A549 (cell line): ENCODE measurements at regions not wholly inside any gene's neighbourhood (a gene's known extent, or its start where the extent isn't known, plus 50 kb on each side); places are given as distances from the start of the nearest gene placed in this dataset.

ENCODE experiments used
- ATAC-seq, 2 experiments: fragments of 200-7000 bp in 1 of 2; fragments of >200 bp in 1 of 2; cut with Nextera tagmentation in 1 of 2; cut with Tn5 transposase in 1 of 2; 3 replicates each; pipeline versions ENCODE4 v1.8.0 to v1.9.1; 2018 to 2020; ENCODE audit warnings: mild to moderate bottlenecking in 1 of 2, moderate library complexity in 1 of 2
- CTCF ChIA-PET: fragments of 300-600 bp; sonication (Branson Sonifier 250); formaldehyde crosslinking; extraction: SDS; loops from one replicate; lab custom pipeline; 2021; ENCODE audit warnings: antibody characterized with exemption, inconsistent platforms; lab: Yijun Ruan, JAX
- POLR2A ChIA-PET: fragments of 350-600 bp; formaldehyde crosslinking; extraction: SDS; loops from one replicate; lab custom pipeline; 2021; ENCODE audit warnings: antibody characterized with exemption, inconsistent platforms; lab: Yijun Ruan, JAX
- DNase-seq, 2 experiments: peaks; one replicate each; pipeline versions ENCODE4 v3.0.0 to v3.0.0-alpha.2; 2011 to 2016; ENCODE audit warnings: low read depth in 1 of 2, low spot score in 1 of 2
- FAIRE-seq: peaks from 2 replicates; lab custom pipeline; 2011; peaks lifted over from hg19 to GRCh38; lab: Jason Lieb, UNC
- H3K27ac ChIP-seq, 2 experiments: fragments of >200 bp; sonication (Bioruptor Twin); formaldehyde crosslinking; 3 replicates each; pipeline ENCODE4 v1.5.1; 2016 to 2017
- H3K4me1 ChIP-seq: fragments of >200 bp; sonication (Bioruptor Twin); formaldehyde crosslinking; 3 replicates; pipeline ENCODE4 v1.6.1; 2016
- H3K4me2 ChIP-seq: fragments of >200 bp; sonication (Bioruptor Twin); formaldehyde crosslinking; 3 replicates; pipeline ENCODE4 v1.6.1; 2016
- H3K4me3 ChIP-seq: fragments of >200 bp; sonication (Bioruptor Twin); formaldehyde crosslinking; 3 replicates; pipeline ENCODE4 v1.5.1; 2016
- H3K9me3 ChIP-seq: fragments of >200 bp; sonication (Bioruptor Twin); formaldehyde crosslinking; 3 replicates; pipeline ENCODE4 v1.6.1; 2016
- CHD2 ChIP-seq: fragments of 150-350 bp; IDR thresholded peaks from 2 replicates; pipeline ENCODE4 v1.6.1; 2014; ENCODE audit warnings: low read length; ENCODE audit not compliant: partially characterized antibody
- CHD4 ChIP-seq: fragments of 200-600 bp; sonication (generic); IDR thresholded peaks from 2 replicates; pipeline ENCODE4 v1.6.1; 2016; ENCODE audit warnings: antibody characterized with exemption, mild to moderate bottlenecking, borderline replicate concordance
- EHMT2 ChIP-seq: fragments of 200-600 bp; sonication (generic); IDR thresholded peaks from 2 replicates; pipeline ENCODE4 v1.6.1; 2016; ENCODE audit warnings: antibody characterized with exemption, low read depth, mild to moderate bottlenecking, moderate library complexity
- FOSB ChIP-seq: fragments of 250-450 bp; sonication (Bioruptor Pico); IDR thresholded peaks from 2 replicates; pipeline ENCODE4 v1.5.0; 2020; ENCODE audit warnings: mild to moderate bottlenecking, moderate library complexity
- FOSL2 ChIP-seq, 2 experiments: fragments of 450-650 bp in 1 of 2; fragments of >200 bp in 1 of 2; sonication (Bioruptor Twin) in 1 of 2; formaldehyde crosslinking; IDR thresholded peaks; 2 replicates each; pipeline versions ENCODE4 v1.5.0 to v1.6.1; 2016 to 2020; ENCODE audit warnings: mild to moderate bottlenecking in 1 of 2, moderate library complexity in 1 of 2
- HDAC2 ChIP-seq: fragments of 200-600 bp; sonication (generic); IDR thresholded peaks from 2 replicates; pipeline ENCODE4 v1.6.1; 2016
- HOXB13 ChIP-seq: fragments of 250-450 bp; sonication (Bioruptor Pico); IDR thresholded peaks from 2 replicates; pipeline ENCODE4 v1.5.0; 2020; ENCODE audit warnings: low read depth, mild to moderate bottlenecking, moderate library complexity
- MAZ ChIP-seq: fragments of 150-350 bp; IDR thresholded peaks from 2 replicates; pipeline ENCODE4 v1.6.1; 2014; ENCODE audit warnings: antibody characterized with exemption, low read depth, low read length, borderline replicate concordance
- MYC ChIP-seq: IDR thresholded peaks from 2 replicates; pipeline ENCODE4 v1.6.1; 2012; ENCODE audit warnings: mild to moderate bottlenecking, inconsistent platforms, low read length, improper control_type of control experiment, borderline replicate concordance
- POLR2A ChIP-seq: IDR thresholded peaks from 2 replicates; pipeline ENCODE4 v1.6.1; 2012; ENCODE audit warnings: mild to moderate bottlenecking, low read length
- WGBS: methylation state at CpG from one replicate; pipeline ENCODE4 v1.1.6; 2017; ENCODE audit errors: missing lambda C conversion rate; 5-methylcytosine and 5-hydroxymethylcytosine counted together
- TF ChIP-seq, protein P1 (sequence below): IDR thresholded peaks from 2 replicates; pipeline ENCODE4 v1.6.1; 2012
- TF ChIP-seq, protein P2 (sequence below): fragments of >200 bp; sonication (Bioruptor Twin); formaldehyde crosslinking; IDR thresholded peaks from 3 replicates; pipeline ENCODE4 v1.6.1; 2016
- TF ChIP-seq, protein P3 (sequence below): fragments of 250-450 bp; sonication (Bioruptor Pico); IDR thresholded peaks from 2 replicates; pipeline ENCODE4 v1.5.0; 2021; ENCODE audit warnings: mild to moderate bottlenecking, moderate library complexity, borderline replicate concordance

DNA sequence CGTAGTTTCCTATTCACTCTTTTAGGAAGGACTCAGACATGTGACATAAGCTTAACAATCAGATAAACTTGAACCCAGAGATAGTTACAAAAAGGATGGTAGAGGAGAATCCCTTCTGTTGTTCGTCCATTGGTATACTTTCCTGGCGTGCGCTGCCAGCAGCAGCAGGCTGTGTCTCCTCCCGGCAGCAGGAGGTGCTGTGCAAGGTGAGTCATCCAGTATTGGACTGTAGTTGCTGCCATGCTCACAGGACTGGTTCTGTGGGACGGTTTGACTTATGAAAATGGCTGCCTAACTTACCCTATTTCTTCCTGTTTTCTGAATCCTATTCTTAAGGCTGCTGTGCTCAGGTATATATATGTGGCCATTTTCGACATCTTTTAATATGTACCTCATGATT is 253.4 kb upstream of the LRRC3B start:
- Histone ChIP-seq H3K9me3 (0 out of 3 replicates have a peak, but pooled peaks cover 2% of the 10 kb centered on the region), H3K4me1 (no peaks in the 10 kb centered on the region), H3K27ac (no peak overlapping the region), H3K4me3 (no peak overlapping the region), H3K4me2 (no peak overlapping the region)
- FAIRE-seq (no peak), ATAC-seq (peak in 1 of 2 experiments; percentile 66; a peak in 2 of 6 replicates), DNase-seq (peak in 1 of 2 experiments; percentile 13)
- 2% methylated on average over 7 of the region's 7 CpGs for WGBS
- TF ChIP-seq HOXB13 (CRISPR knock-in tag) (no peak), EHMT2 (no peak), FOSL2 (IDR thresholded peaks at IDR 0.05) (no peak), FOSL2 (CRISPR knock-in tag; IDR thresholded peaks at IDR 0.05) (peak; percentile 63; the same call in 1 of the 2 replicates)
- POLR2A ChIA-PET: no interaction called here
- CTCF ChIA-PET: no interaction called here

DNA sequence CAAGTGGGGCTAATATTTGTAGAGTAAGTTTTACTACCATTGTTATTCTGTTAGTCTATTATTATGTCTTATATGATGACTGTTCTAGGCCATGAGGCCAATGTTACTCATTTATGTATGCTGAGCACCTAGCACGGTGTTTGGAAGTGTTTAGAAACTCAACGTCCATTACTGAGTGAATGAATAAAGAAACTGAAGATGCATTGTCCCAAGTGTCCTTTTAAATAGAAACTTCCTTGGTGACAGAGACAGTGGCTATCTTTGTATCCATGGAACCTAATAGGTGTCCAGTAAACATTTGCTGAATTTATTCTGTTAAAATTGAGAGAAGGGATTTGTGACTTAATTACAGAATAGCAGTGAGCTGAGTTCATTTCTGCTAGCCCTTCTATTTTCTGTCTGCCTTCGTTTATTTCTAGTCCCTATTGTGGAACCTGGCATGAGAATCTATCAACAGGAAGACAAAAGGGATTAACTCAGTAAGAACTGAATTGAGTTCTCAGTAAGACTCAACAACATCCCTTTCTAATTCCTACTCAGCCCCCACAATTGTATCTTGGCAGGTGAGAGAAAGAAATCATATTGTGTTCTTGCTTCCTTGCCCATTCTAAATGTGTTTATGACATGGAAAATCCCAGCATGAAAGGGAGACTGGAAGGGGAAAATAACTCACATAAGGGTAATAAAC is 246.6 kb upstream of the LRRC3B start:
- no peak overlapping the region for H3K27ac ChIP-seq
- TF ChIP-seq CHD4: no peak
- TF ChIP-seq FOSB (CRISPR knock-in tag): no peak
- no peak for TF ChIP-seq POLR2A
- TF ChIP-seq MYC: no peak
- TF ChIP-seq MAZ: no peak
- TF ChIP-seq, protein P1, sequence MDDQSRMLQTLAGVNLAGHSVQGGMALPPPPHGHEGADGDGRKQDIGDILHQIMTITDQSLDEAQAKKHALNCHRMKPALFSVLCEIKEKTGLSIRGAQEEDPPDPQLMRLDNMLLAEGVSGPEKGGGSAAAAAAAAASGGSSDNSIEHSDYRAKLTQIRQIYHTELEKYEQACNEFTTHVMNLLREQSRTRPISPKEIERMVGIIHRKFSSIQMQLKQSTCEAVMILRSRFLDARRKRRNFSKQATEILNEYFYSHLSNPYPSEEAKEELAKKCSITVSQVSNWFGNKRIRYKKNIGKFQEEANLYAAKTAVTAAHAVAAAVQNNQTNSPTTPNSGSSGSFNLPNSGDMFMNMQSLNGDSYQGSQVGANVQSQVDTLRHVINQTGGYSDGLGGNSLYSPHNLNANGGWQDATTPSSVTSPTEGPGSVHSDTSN: no peak
- no peak for TF ChIP-seq EHMT2
- TF ChIP-seq, protein P2, sequence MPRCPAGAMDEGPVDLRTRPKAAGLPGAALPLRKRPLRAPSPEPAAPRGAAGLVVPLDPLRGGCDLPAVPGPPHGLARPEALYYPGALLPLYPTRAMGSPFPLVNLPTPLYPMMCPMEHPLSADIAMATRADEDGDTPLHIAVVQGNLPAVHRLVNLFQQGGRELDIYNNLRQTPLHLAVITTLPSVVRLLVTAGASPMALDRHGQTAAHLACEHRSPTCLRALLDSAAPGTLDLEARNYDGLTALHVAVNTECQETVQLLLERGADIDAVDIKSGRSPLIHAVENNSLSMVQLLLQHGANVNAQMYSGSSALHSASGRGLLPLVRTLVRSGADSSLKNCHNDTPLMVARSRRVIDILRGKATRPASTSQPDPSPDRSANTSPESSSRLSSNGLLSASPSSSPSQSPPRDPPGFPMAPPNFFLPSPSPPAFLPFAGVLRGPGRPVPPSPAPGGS: no peak
- TF ChIP-seq, protein P3, sequence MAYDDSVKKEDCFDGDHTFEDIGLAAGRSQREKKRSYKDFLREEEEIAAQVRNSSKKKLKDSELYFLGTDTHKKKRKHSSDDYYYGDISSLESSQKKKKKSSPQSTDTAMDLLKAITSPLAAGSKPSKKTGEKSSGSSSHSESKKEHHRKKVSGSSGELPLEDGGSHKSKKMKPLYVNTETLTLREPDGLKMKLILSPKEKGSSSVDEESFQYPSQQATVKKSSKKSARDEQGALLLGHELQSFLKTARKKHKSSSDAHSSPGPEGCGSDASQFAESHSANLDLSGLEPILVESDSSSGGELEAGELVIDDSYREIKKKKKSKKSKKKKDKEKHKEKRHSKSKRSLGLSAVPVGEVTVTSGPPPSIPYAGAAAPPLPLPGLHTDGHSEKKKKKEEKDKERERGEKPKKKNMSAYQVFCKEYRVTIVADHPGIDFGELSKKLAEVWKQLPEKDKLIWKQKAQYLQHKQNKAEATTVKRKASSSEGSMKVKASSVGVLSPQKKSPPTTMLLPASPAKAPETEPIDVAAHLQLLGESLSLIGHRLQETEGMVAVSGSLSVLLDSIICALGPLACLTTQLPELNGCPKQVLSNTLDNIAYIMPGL: no peak
- no peak for TF ChIP-seq CHD2
- POLR2A ChIA-PET: no interaction called here
- DNase-seq: no peak
- WGBS: 2% methylated on average over 3 of the region's 3 CpGs
- no peak for ATAC-seq
- H3K9me3 ChIP-seq: no peaks in the 10 kb centered on the region
- CTCF ChIA-PET: interaction anchor here (1.4 kb wide), 1 partner anchor 337 kb away, joined by 3 read pairs; no protein-coding TSS in a partner anchor
- H3K4me2 ChIP-seq: no peak overlapping the region
- H3K4me1 ChIP-seq: no peaks in the 10 kb centered on the region
- FAIRE-seq: no peak
- H3K4me3 ChIP-seq: no peak overlapping the region

DNA sequence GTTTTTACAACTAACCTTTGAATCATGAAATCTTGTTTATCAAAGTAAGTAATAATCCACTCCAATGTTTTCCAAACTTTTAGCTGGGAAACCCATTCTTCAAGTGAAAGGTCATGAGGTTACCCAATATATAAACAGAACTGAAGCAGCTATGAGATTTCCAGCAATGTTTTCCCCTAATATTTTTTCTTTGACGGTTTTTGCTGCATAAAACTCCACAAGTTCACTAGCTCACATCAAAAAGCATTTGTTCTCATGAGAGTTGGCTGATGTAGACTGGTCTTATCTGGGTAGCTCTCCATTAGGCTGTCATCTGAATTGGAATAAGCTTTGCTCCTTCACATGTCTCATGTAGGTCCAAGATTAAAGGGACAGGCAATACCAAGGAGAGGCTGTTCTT is 241.2 kb upstream of the LRRC3B start:
- WGBS: 4% methylated on average over 1 of the region's 1 CpG
- no peak for DNase-seq
- TF ChIP-seq, protein P1: no peak
- no peak for TF ChIP-seq HDAC2
- H3K27ac ChIP-seq: no peak overlapping the region
- no peaks in the 10 kb centered on the region for H3K9me3 ChIP-seq
- ChIA-PET CTCF (no interaction called here), POLR2A (no interaction called here)
- H3K4me1 ChIP-seq: no peaks in the 10 kb centered on the region
- no peak for FAIRE-seq
- no peak overlapping the region for H3K4me3 ChIP-seq
- H3K4me2 ChIP-seq: no peak overlapping the region
- ATAC-seq: no peak

DNA sequence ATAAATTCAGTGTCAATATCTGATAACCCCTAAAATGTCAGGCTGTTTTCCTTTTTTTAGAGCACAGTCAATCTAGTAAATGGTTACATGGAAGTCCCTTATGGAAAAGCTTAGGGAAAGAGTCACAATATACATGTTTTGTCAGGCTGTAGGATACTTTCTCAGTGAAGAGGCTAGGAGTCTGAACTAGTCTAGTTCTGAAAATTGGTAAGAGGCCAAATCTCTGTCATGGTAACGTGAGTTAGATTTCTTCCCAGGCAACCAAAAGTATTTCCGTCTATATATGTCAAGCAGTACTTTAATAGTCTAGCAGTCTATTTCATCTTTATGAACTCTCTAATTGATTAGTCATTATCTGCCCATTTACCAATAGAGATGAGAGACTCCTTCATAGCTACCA is 215.9 kb upstream of the LRRC3B start:
- CTCF ChIA-PET: no interaction called here
- H3K9me3 ChIP-seq: no peaks in the 10 kb centered on the region
- no peak for DNase-seq
- POLR2A ChIA-PET: no interaction called here
- no peak overlapping the region for H3K27ac ChIP-seq
- no peak for ATAC-seq
- TF ChIP-seq, protein P2: no peak
- TF ChIP-seq CHD2 (no peak), EHMT2 (no peak)
- no peak overlapping the region for H3K4me3 ChIP-seq
- no peaks in the 10 kb centered on the region for H3K4me1 ChIP-seq
- WGBS: 9% methylated on average over 2 of the region's 2 CpGs
- FAIRE-seq: no peak
- H3K4me2 ChIP-seq: no peak overlapping the region
